ENCODE measurements at regions not wholly inside any gene's neighbourhood (a gene's known extent, or its start where the extent isn't known, plus 50 kb on each side); places are given as distances from the start of the nearest gene placed in this dataset.
A peak's percentile ranks its signal among the peaks of the same experiment; 100 is the strongest.

GRCh38 chr4:183841001-183841400 lies 64.1 kb upstream of the STOX2 start:
- no peak for DNase-seq (ENCODE audit: low spot score in 2 of 2, unreplicated experiment in 2 of 2)
- no peaks in the 10 kb centered on the region for H3K27me3 Mint-ChIP-seq (ENCODE audit: low read depth)
- peaks cover 30% of the 10 kb centered on the region for H3K4me1 Mint-ChIP-seq
- TF ChIP-seq CTCF (IDR thresholded peaks at IDR 0.05; ENCODE audit: unreplicated experiment), result no peak
- H3K9me3 Mint-ChIP-seq, result peaks cover 11% of the 10 kb centered on the region
- H3K36me3 Mint-ChIP-seq, result peaks cover 13% of the 10 kb centered on the region
- H3K27ac Mint-ChIP-seq, result peak overlapping the region; percentile 88
- H3K4me3 Mint-ChIP-seq, result no peak overlapping the region

- peaks cover 21% of the 10 kb centered on the region for H3K36me3 Mint-ChIP-seq
- peaks cover 30% of the 10 kb centered on the region for H3K4me1 Mint-ChIP-seq
- H3K27me3 Mint-ChIP-seq (ENCODE audit: low read depth), result no peaks in the 10 kb centered on the region
- TF ChIP-seq CTCF (IDR thresholded peaks at IDR 0.05; ENCODE audit: unreplicated experiment), result no peak
- no peak overlapping the region for H3K4me3 Mint-ChIP-seq
- peaks cover 20% of the 10 kb centered on the region for H3K9me3 Mint-ChIP-seq
- no peak for DNase-seq (ENCODE audit: low spot score in 2 of 2, unreplicated experiment in 2 of 2)
- peak overlapping the region; percentile 88 for H3K27ac Mint-ChIP-seq
Observed at GRCh38 chr4:183842129-183842528, 63.0 kb upstream of the STOX2 start.

- H3K4me1 Mint-ChIP-seq, result peaks cover 30% of the 10 kb centered on the region
- peak overlapping the region; percentile 44 for H3K27ac Mint-ChIP-seq
- TF ChIP-seq CTCF (IDR thresholded peaks at IDR 0.05; ENCODE audit: unreplicated experiment), result no peak
- H3K36me3 Mint-ChIP-seq, result peaks cover 29% of the 10 kb centered on the region
- no peak overlapping the region for H3K4me3 Mint-ChIP-seq
- H3K9me3 Mint-ChIP-seq, result peaks cover 28% of the 10 kb centered on the region
- DNase-seq (ENCODE audit: low spot score in 2 of 2, unreplicated experiment in 2 of 2), result no peak
- no peaks in the 10 kb centered on the region for H3K27me3 Mint-ChIP-seq (ENCODE audit: low read depth)
Observed at GRCh38 chr4:183843248-183843671, 61.8 kb upstream of the STOX2 start.

GRCh38 chr4:183846951-183847350 lies 58.2 kb upstream of the STOX2 start:
- TF ChIP-seq CTCF (IDR thresholded peaks at IDR 0.05; ENCODE audit: unreplicated experiment), result no peak
- peaks cover 29% of the 10 kb centered on the region for H3K36me3 Mint-ChIP-seq
- H3K9me3 Mint-ChIP-seq, result peaks cover 28% of the 10 kb centered on the region
- no peak for DNase-seq (ENCODE audit: low spot score in 2 of 2, unreplicated experiment in 2 of 2)
- no peak overlapping the region for H3K4me3 Mint-ChIP-seq
- H3K4me1 Mint-ChIP-seq, result peaks cover 9% of the 10 kb centered on the region
- no peaks in the 10 kb centered on the region for H3K27me3 Mint-ChIP-seq (ENCODE audit: low read depth)
- no peak overlapping the region for H3K27ac Mint-ChIP-seq

DNA sequence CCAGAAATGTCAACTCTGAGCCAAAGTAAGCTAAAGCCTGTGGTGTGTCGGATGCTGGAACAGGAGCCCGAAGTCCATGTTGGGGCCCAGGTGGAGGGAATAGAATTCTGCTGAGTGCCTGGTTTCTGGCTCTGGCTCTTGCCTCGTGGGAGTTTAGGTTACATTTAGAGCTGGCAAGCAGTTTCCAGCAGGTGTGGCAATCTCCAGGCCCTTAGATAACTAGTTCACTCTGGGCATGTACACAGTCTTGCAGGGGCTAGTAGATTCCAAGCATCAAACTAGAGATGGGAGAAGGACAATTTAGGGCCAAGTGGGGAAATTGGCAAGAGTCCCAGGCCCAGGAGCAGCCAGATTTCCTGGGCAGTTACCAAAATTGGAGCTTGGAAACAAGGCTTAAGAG lies 56.3 kb upstream of the STOX2 start:
- Mint-ChIP-seq H3K9me3 (peaks cover 28% of the 10 kb centered on the region), H3K4me1 (peaks cover 14% of the 10 kb centered on the region), H3K4me3 (no peak overlapping the region), H3K36me3 (peaks cover 29% of the 10 kb centered on the region), H3K27ac (no peak overlapping the region), H3K27me3 (ENCODE audit: low read depth) (no peaks in the 10 kb centered on the region)
- no peak for TF ChIP-seq CTCF (IDR thresholded peaks at IDR 0.05; ENCODE audit: unreplicated experiment)
- DNase-seq (ENCODE audit: low spot score in 2 of 2, unreplicated experiment in 2 of 2), result no peak
